CD4-positive, alpha-beta T cell (primary cell): ENCODE measurements at regions not wholly inside any gene's neighbourhood (a gene's known extent, or its start where the extent isn't known, plus 50 kb on each side); places are given as distances from the start of the nearest gene placed in this dataset.

Experiments used
- ATAC-seq: fragments of 200-7000 bp; cut with Tn5 transposase; one replicate; pipeline ENCODE4 v1.10.0; 2022; ENCODE audit warnings: mild to moderate bottlenecking; ENCODE audit not compliant: poor library complexity
- CTCF ChIA-PET: fragments of 350-600 bp; sonication (Branson Sonifier 250); formaldehyde crosslinking; loops from one replicate; lab custom pipeline; 2021; ENCODE audit warnings: antibody characterized with exemption, inconsistent platforms; lab: Charles Lee
- POLR2A ChIA-PET: fragments of 350-600 bp; sonication (Branson Sonifier 250); formaldehyde crosslinking; loops from one replicate; lab custom pipeline; 2021; ENCODE audit warnings: antibody characterized with exemption, inconsistent platforms; lab: Charles Lee
- DNase-seq, 14 experiments: peaks; one replicate each; pipeline ENCODE4 v3.0.0-alpha.2; 2013 to 2020; ENCODE audit warnings: mixed read lengths in 2 of 14
- H3K27ac ChIP-seq, 2 donors: one replicate each; pipeline versions ENCODE4 v1.5.1 to v1.7.0; 2013; ENCODE audit warnings: low read length in 2 of 2, low read depth in 1 of 2, mild to moderate bottlenecking in 1 of 2
- H3K27me3 ChIP-seq, 2 experiments: 1 replicate in 1 of 2; 2 replicates in 1 of 2; pipeline versions ENCODE4 v1.6.1 to v1.7.0; 2013; ENCODE audit warnings: low read length in 2 of 2, control low read depth in 1 of 2, mild to moderate bottlenecking in 1 of 2, moderate library complexity in 1 of 2; ENCODE audit not compliant: insufficient read depth in 2 of 2, control insufficient read depth in 1 of 2
- H3K36me3 ChIP-seq: one replicate; pipeline ENCODE4 v1.6.1; 2013; ENCODE audit warnings: low read length, control low read depth; ENCODE audit not compliant: insufficient read depth
- H3K4me1 ChIP-seq: one replicate; pipeline ENCODE4 v1.6.1; 2013; ENCODE audit warnings: low read length, control low read depth; ENCODE audit not compliant: insufficient read depth
- H3K4me3 ChIP-seq: one replicate; pipeline ENCODE4 v1.5.1; 2013; ENCODE audit warnings: mild to moderate bottlenecking, low read length, moderate library complexity
- H3K9me3 ChIP-seq, 2 experiments: 1 replicate in 1 of 2; 2 replicates in 1 of 2; pipeline versions ENCODE4 v1.6.1 to v1.7.0; 2013; ENCODE audit warnings: low read length in 2 of 2, mild to moderate bottlenecking in 2 of 2, control low read depth in 1 of 2, moderate library complexity in 1 of 2; ENCODE audit not compliant: control insufficient read depth in 1 of 2, insufficient read depth in 1 of 2
- H3K27ac Mint-ChIP-seq: one replicate; pipeline ENCODE4 v1.8.0; 2020; ENCODE audit warnings: mixed read lengths
- H3K27me3 Mint-ChIP-seq: one replicate; pipeline ENCODE4 v1.8.0; 2021; ENCODE audit warnings: mixed read lengths
- H3K36me3 Mint-ChIP-seq: one replicate; pipeline ENCODE4 v1.8.0; 2021; ENCODE audit warnings: low read depth, mixed read lengths
- H3K4me1 Mint-ChIP-seq: one replicate; pipeline ENCODE4 v1.8.0; 2021; ENCODE audit warnings: low read depth, mixed read lengths
- H3K4me3 Mint-ChIP-seq: one replicate; pipeline ENCODE4 v1.8.0; 2020; ENCODE audit warnings: mild to moderate bottlenecking, mixed read lengths
- H3K9me3 Mint-ChIP-seq: one replicate; pipeline ENCODE4 v1.8.0; 2020; ENCODE audit warnings: mixed read lengths
- CTCF ChIP-seq: fragments of 200-600 bp; IDR thresholded peaks from one replicate; pipeline ENCODE4 v1.8.0; 2022; ENCODE audit warnings: antibody characterized with exemption, mild to moderate bottlenecking
- intact Hi-C, 2 experiments: fragments of 100-400 bp; cut with DNase I in 1 of 2; cut with micrococcal nuclease in 1 of 2; formaldehyde crosslinking; loops; one replicate each; pipeline versions ENCODE4 v1.15.1 to v1.9.0; 2023 to 2025; cut with DNase I, micrococcal nuclease

- Histone ChIP-seq H3K4me1 (no peaks in the 10 kb centered on the region), H3K4me3 (no peak overlapping the region), H3K36me3 (no peaks in the 10 kb centered on the region), H3K9me3 (peaks cover 0 to 8% of the 10 kb centered on the region in 2 experiments), H3K27ac (no peak overlapping the region), H3K27me3 (no peaks in the 10 kb centered on the region)
- no peaks in the 10 kb centered on the region for H3K36me3 Mint-ChIP-seq
- H3K27me3 Mint-ChIP-seq, result peaks cover 6% of the 10 kb centered on the region
- intact Hi-C loops, result no loop called here
- no peak for ATAC-seq
- no peak for TF ChIP-seq CTCF
- ChIA-PET POLR2A (no interaction called here), CTCF (no interaction called here)
- no peak overlapping the region for H3K27ac Mint-ChIP-seq
- H3K4me3 Mint-ChIP-seq, result no peak overlapping the region
- H3K9me3 Mint-ChIP-seq, result no peaks in the 10 kb centered on the region
- H3K4me1 Mint-ChIP-seq, result no peaks in the 10 kb centered on the region
- DNase-seq, result no peak
Observed at GRCh38 chr3:69452295-69452694, 66.4 kb upstream of the FRMD4B start.

- CTCF ChIA-PET, result no interaction called here
Observed at GRCh38 chr3:69451594-69451993, 65.7 kb upstream of the FRMD4B start.

DNA sequence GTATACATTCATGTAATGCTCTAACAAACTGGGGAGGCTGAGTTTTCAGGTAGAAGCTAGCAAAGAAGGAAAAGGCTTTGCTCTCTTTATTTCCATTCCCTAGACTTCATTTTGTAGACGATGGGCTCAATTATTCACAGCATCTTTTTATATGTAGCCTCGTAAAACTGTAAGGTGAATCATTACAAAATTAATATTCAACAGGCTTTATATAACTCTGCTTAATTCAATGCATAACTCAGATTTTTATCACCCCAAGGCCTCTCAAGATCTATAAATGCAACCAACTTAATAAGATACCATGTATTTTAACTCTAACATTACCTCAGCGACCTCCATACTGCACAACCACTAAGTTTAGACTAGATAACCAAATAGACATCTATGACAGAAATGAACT is 63.0 kb upstream of the FRMD4B start:
- Mint-ChIP-seq H3K4me3 (no peak overlapping the region), H3K4me1 (no peaks in the 10 kb centered on the region), H3K27ac (no peak overlapping the region), H3K27me3 (peaks cover 6% of the 10 kb centered on the region), H3K9me3 (no peaks in the 10 kb centered on the region), H3K36me3 (no peaks in the 10 kb centered on the region)
- H3K9me3 ChIP-seq, result no peaks in the 10 kb centered on the region
- no peak overlapping the region for H3K4me3 ChIP-seq
- CTCF ChIA-PET, result no interaction called here
- H3K36me3 ChIP-seq, result no peaks in the 10 kb centered on the region
- H3K27me3 ChIP-seq, result no peaks in the 10 kb centered on the region
- H3K4me1 ChIP-seq, result no peaks in the 10 kb centered on the region
- POLR2A ChIA-PET, result no interaction called here
- ATAC-seq, result no peak
- intact Hi-C loops, result no loop called here
- no peak for DNase-seq
- no peak for TF ChIP-seq CTCF
- H3K27ac ChIP-seq, result no peak overlapping the region

More at GRCh38 chr3:69451594-69451993, 65.7 kb upstream of the FRMD4B start:
- intact Hi-C loops, result no loop called here
- peaks cover 0 to 8% of the 10 kb centered on the region in 2 experiments for H3K9me3 ChIP-seq
- no peak overlapping the region for H3K27ac Mint-ChIP-seq
- no peaks in the 10 kb centered on the region for H3K4me1 ChIP-seq
- POLR2A ChIA-PET, result no interaction called here
- H3K9me3 Mint-ChIP-seq, result no peaks in the 10 kb centered on the region
- H3K36me3 Mint-ChIP-seq, result no peaks in the 10 kb centered on the region
- H3K27ac ChIP-seq, result no peak overlapping the region
- H3K27me3 Mint-ChIP-seq, result peaks cover 6% of the 10 kb centered on the region
- no peaks in the 10 kb centered on the region for H3K27me3 ChIP-seq
- no peak for DNase-seq
- H3K4me1 Mint-ChIP-seq, result no peaks in the 10 kb centered on the region
- no peak overlapping the region for H3K4me3 Mint-ChIP-seq
- no peak overlapping the region for H3K4me3 ChIP-seq
- TF ChIP-seq CTCF, result no peak
- no peak for ATAC-seq
- H3K36me3 ChIP-seq, result no peaks in the 10 kb centered on the region
